Tibial nerve (tissue), 3 donors: ENCODE measurements at regions not wholly inside any gene's neighbourhood (a gene's known extent, or its start where the extent isn't known, plus 50 kb on each side); places are given as distances from the start of the nearest gene placed in this dataset.

ENCODE experiments used
- CTCF ChIP-seq, 5 experiments: fragments of 200-600 bp in 3 of 5; fragments of 450-650 bp in 2 of 5; sonication (generic) in 3 of 5; IDR thresholded peaks; one replicate each; pipeline ENCODE4 v1.5.1; 2016 to 2019; ENCODE audit warnings: antibody characterized with exemption in 5 of 5, mild to moderate bottlenecking in 3 of 5, moderate library complexity in 2 of 5
- POLR2A ChIP-seq, 2 donors: fragments of 450-650 bp; IDR thresholded peaks; one replicate each; pipeline ENCODE4 v1.6.1; 2017; ENCODE audit warnings: antibody characterized with exemption in 2 of 2, mild to moderate bottlenecking in 2 of 2, moderate library complexity in 2 of 2

GRCh38 chr21:41037936-41038335 is 130.0 kb upstream of the BACE2 start:
- no peak for TF ChIP-seq POLR2A (IDR thresholded peaks at IDR 0.05)
- TF ChIP-seq CTCF (IDR thresholded peaks at IDR 0.05): no peak
